NCI-H2081 (cell line): ENCODE measurements at regions not wholly inside any gene's neighbourhood (a gene's known extent, or its start where the extent isn't known, plus 50 kb on each side); places are given as distances from the start of the nearest gene placed in this dataset.
"Not testable (repeated sequence)": the region's sequence is repeated elsewhere in the genome, so short reads cannot be mapped to it uniquely, and the experiment has no call there.

Experiments
- DNase-seq, 2 experiments: peaks; one replicate each; lab custom pipeline; 2025; lab: John Stamatoyannopoulos, UW

- no peak for DNase-seq
Observed at GRCh38 chr12:127964717-127965116, 302.3 kb upstream of the TMEM132C start.

- no peak for DNase-seq
Observed at GRCh38 chr12:127966331-127966730, 300.6 kb upstream of the TMEM132C start.

GRCh38 chr12:127970491-127970890, 296.5 kb upstream of the TMEM132C start:
- no peak for DNase-seq

GRCh38 chr12:127980585-127980984, 286.4 kb upstream of the TMEM132C start:
- no peak for DNase-seq

- DNase-seq, result no peak
Observed at GRCh38 chr12:127981875-127982274, 285.1 kb upstream of the TMEM132C start.

GRCh38 chr12:127983213-127983791, 283.7 kb upstream of the TMEM132C start:
- not testable (repeated sequence) for DNase-seq

GRCh38 chr12:127984386-127985055, 282.4 kb upstream of the TMEM132C start:
- DNase-seq, result no peak

GRCh38 chr12:127987199-127987901, 279.6 kb upstream of the TMEM132C start:
- no peak for DNase-seq

GRCh38 chr12:127991485-127991884, 275.5 kb upstream of the TMEM132C start:
- no peak for DNase-seq

GRCh38 chr12:127998988-127999387, 268.0 kb upstream of the TMEM132C start:
- DNase-seq, result no peak

- no peak for DNase-seq
Observed at GRCh38 chr12:128004383-128004938, 262.5 kb upstream of the TMEM132C start.

GRCh38 chr12:128007250-128007649, 259.7 kb upstream of the TMEM132C start:
- DNase-seq, result no peak

- DNase-seq, result no peak
Observed at GRCh38 chr12:128008341-128008740, 258.6 kb upstream of the TMEM132C start.

GRCh38 chr12:128009108-128009507, 257.9 kb upstream of the TMEM132C start:
- no peak for DNase-seq

- no peak for DNase-seq
Observed at GRCh38 chr12:128012110-128012509, 254.9 kb upstream of the TMEM132C start.

GRCh38 chr12:128015276-128015675, 251.7 kb upstream of the TMEM132C start:
- DNase-seq, result no peak

GRCh38 chr12:128018067-128018466, 248.9 kb upstream of the TMEM132C start:
- DNase-seq, result no peak

- no peak for DNase-seq
Observed at GRCh38 chr12:128019996-128020544, 246.9 kb upstream of the TMEM132C start.

GRCh38 chr12:128021561-128021960, 245.4 kb upstream of the TMEM132C start:
- DNase-seq, result no peak

- no peak for DNase-seq
Observed at GRCh38 chr12:128025589-128026245, 241.3 kb upstream of the TMEM132C start.

- no peak for DNase-seq
Observed at GRCh38 chr12:128026696-128027574, 240.0 kb upstream of the TMEM132C start.
